Left renal cortex interstitium (tissue), 4 donors: ENCODE measurements at regions not wholly inside any gene's neighbourhood (a gene's known extent, or its start where the extent isn't known, plus 50 kb on each side); places are given as distances from the start of the nearest gene placed in this dataset.
"Not testable (repeated sequence)": the region's sequence is repeated elsewhere in the genome, so short reads cannot be mapped to it uniquely, and the experiment has no call there.

ENCODE experiments used
- DNase-seq, 4 donors: peaks; one replicate each; pipeline ENCODE4 v3.0.0-alpha.2; 2013; ENCODE audit warnings: low read depth in 4 of 4, low spot score in 2 of 4, missing footprints in 1 of 4

GRCh38 chr3:21036888-21037287 lies 714.1 kb downstream of the ZNF385D start:
- DNase-seq: no peak

- DNase-seq: no peak
Observed at GRCh38 chr3:21028412-21028811, 722.6 kb downstream of the ZNF385D start.

- DNase-seq: no peak
Observed at GRCh38 chr3:21024563-21024962, 726.4 kb downstream of the ZNF385D start.

GRCh38 chr3:21020681-21021080 lies 730.3 kb downstream of the ZNF385D start:
- no peak for DNase-seq

- DNase-seq: no peak
Observed at GRCh38 chr3:21020043-21020442, 731.0 kb downstream of the ZNF385D start.

GRCh38 chr3:21017115-21017852 lies 733.7 kb downstream of the ZNF385D start:
- no peak for DNase-seq

- no peak for DNase-seq
Observed at GRCh38 chr3:21013566-21013965, 737.4 kb downstream of the ZNF385D start.

GRCh38 chr3:20999661-21000060 lies 751.3 kb downstream of the ZNF385D start:
- DNase-seq: no peak

- DNase-seq: no peak
Observed at GRCh38 chr3:20997183-20997582, 753.8 kb downstream of the ZNF385D start.

GRCh38 chr3:20990896-20991295 lies 760.1 kb downstream of the ZNF385D start:
- DNase-seq: no peak

GRCh38 chr3:20989653-20990052 lies 761.4 kb downstream of the ZNF385D start:
- DNase-seq: not testable (repeated sequence)

GRCh38 chr3:20984594-20985205 lies 766.3 kb downstream of the ZNF385D start:
- DNase-seq: no peak

GRCh38 chr3:20975188-20975651 lies 775.8 kb downstream of the ZNF385D start:
- DNase-seq: no peak

- no peak for DNase-seq
Observed at GRCh38 chr3:20974396-20974795, 776.6 kb downstream of the ZNF385D start.

- not testable (repeated sequence) for DNase-seq
Observed at GRCh38 chr3:20970807-20971206, 780.2 kb downstream of the ZNF385D start.

- DNase-seq: not testable (repeated sequence)
Observed at GRCh38 chr3:20967485-20967884, 781.5 kb upstream of the SGO1 start.

GRCh38 chr3:20958161-20958560 lies 772.2 kb upstream of the SGO1 start:
- no peak for DNase-seq

GRCh38 chr3:20945892-20946291 lies 759.9 kb upstream of the SGO1 start:
- no peak for DNase-seq

GRCh38 chr3:20935791-20936190 lies 749.8 kb upstream of the SGO1 start:
- no peak for DNase-seq

- no peak for DNase-seq
Observed at GRCh38 chr3:20931834-20932233, 745.8 kb upstream of the SGO1 start.

GRCh38 chr3:20930034-20930433 lies 744.0 kb upstream of the SGO1 start:
- DNase-seq: no peak

GRCh38 chr3:20924646-20925385 lies 738.8 kb upstream of the SGO1 start:
- no peak for DNase-seq
